ENCODE measurements at regions not wholly inside any gene's neighbourhood (a gene's known extent, or its start where the extent isn't known, plus 50 kb on each side); places are given as distances from the start of the nearest gene placed in this dataset.

- TF ChIP-seq CTCF (IDR thresholded peaks at IDR 0.05), result no peak
- no peak for DNase-seq (ENCODE audit: low spot score in 2 of 2)
- no peak overlapping the region for H3K27ac ChIP-seq
- no peak overlapping the region for H3K4me3 ChIP-seq
- no peaks in the 10 kb centered on the region for H3K36me3 ChIP-seq
- intact Hi-C loops (cut with DNase I), result loop anchor here (10.0 kb wide), 1 partner anchor 85 kb away; no protein-coding TSS in a partner anchor
- H3K4me1 ChIP-seq, result no peaks in the 10 kb centered on the region
- H3K9me3 ChIP-seq, result no peaks in the 10 kb centered on the region
- H3K27me3 ChIP-seq, result no peaks in the 10 kb centered on the region
Observed at GRCh38 chr11:129319751-129320150, 55.9 kb upstream of the BARX2 start.

GRCh38 chr11:129319201-129319600 lies 56.4 kb upstream of the BARX2 start:
- Histone ChIP-seq H3K27me3 (no peaks in the 10 kb centered on the region), H3K9me3 (no peaks in the 10 kb centered on the region), H3K27ac (no peak overlapping the region), H3K4me1 (no peaks in the 10 kb centered on the region), H3K4me3 (no peak overlapping the region), H3K36me3 (no peaks in the 10 kb centered on the region)
- TF ChIP-seq CTCF (IDR thresholded peaks at IDR 0.05), result no peak
- no peak for DNase-seq (ENCODE audit: low spot score in 2 of 2)
- intact Hi-C loops (cut with DNase I), result no loop called here

- DNase-seq (ENCODE audit: low spot score in 2 of 2), result no peak
- no peak for TF ChIP-seq CTCF (IDR thresholded peaks at IDR 0.05)
- no peak overlapping the region for H3K27ac ChIP-seq
- H3K9me3 ChIP-seq, result no peaks in the 10 kb centered on the region
- H3K27me3 ChIP-seq, result no peaks in the 10 kb centered on the region
- intact Hi-C loops (cut with DNase I), result no loop called here
- no peaks in the 10 kb centered on the region for H3K36me3 ChIP-seq
- H3K4me3 ChIP-seq, result no peak overlapping the region
- no peaks in the 10 kb centered on the region for H3K4me1 ChIP-seq
Observed at GRCh38 chr11:129317571-129317970, 58.1 kb upstream of the BARX2 start.

GRCh38 chr11:129316781-129317180 lies 58.9 kb upstream of the BARX2 start:
- DNase-seq (ENCODE audit: low spot score in 2 of 2), result no peak
- no peak for TF ChIP-seq CTCF (IDR thresholded peaks at IDR 0.05)
- Histone ChIP-seq H3K9me3 (no peaks in the 10 kb centered on the region), H3K4me3 (no peak overlapping the region), H3K27me3 (no peaks in the 10 kb centered on the region), H3K4me1 (no peaks in the 10 kb centered on the region), H3K36me3 (no peaks in the 10 kb centered on the region), H3K27ac (no peak overlapping the region)
- intact Hi-C loops (cut with DNase I), result no loop called here

GRCh38 chr11:129315781-129316579 lies 59.7 kb upstream of the BARX2 start:
- intact Hi-C loops (cut with DNase I), result no loop called here
- H3K36me3 ChIP-seq, result no peaks in the 10 kb centered on the region
- H3K4me1 ChIP-seq, result no peaks in the 10 kb centered on the region
- H3K27me3 ChIP-seq, result no peaks in the 10 kb centered on the region
- no peak overlapping the region for H3K27ac ChIP-seq
- no peak overlapping the region for H3K4me3 ChIP-seq
- TF ChIP-seq CTCF (IDR thresholded peaks at IDR 0.05), result no peak
- DNase-seq (ENCODE audit: low spot score in 2 of 2), result no peak
- H3K9me3 ChIP-seq, result no peaks in the 10 kb centered on the region
